ENCODE measurements at regions not wholly inside any gene's neighbourhood (a gene's known extent, or its start where the extent isn't known, plus 50 kb on each side); places are given as distances from the start of the nearest gene placed in this dataset.

GRCh38 chr1:243903895-243904294, 53.9 kb upstream of the AKT3 start:
- no peak for DNase-seq

GRCh38 chr1:243903041-243903440, 53.0 kb upstream of the AKT3 start:
- no peak for DNase-seq

GRCh38 chr1:243902100-243902499, 52.1 kb upstream of the AKT3 start:
- no peak for DNase-seq
